ENCODE measurements at regions not wholly inside any gene's neighbourhood (a gene's known extent, or its start where the extent isn't known, plus 50 kb on each side); places are given as distances from the start of the nearest gene placed in this dataset.

DNA sequence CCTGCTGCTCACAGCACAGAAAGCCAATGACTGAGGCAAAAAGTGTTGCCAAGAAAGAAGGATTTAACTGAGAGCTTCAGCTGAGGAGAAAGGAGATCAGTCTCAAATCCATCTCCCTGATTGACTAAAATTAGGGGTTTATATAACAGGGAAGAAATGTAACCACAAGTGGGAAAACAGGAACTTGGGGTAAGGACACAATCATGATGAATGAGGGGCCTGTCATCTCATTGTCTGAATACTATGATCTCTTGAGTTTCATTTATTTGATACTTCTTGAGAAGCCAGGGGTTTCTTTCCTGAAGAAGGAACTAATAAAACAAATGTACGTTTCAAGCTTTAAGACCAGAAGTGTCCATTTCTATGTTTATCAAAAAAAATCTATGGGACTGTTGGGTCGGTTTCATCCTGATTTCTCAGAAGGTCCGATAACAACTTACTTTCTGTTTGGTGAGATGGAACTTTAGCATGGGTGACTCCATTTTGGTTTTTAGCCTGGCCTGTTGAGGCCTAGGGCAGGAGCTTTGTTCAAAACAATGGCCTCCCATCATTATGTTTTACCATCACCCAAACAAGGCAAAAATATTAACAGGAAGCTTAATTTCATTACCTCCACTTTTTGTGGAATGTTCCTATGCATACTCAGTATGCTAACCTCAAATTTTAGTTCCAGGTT lies 76.6 kb upstream of the PIAS1 start:
- RAD21 ChIA-PET (ENCODE audit: low non-redundant PET in 1 of 2, low total read pairs in 2 of 2, uncharacterized antibody in 2 of 2, unreplicated experiment in 2 of 2), result no interaction called here
- intact Hi-C loops (cut with micrococcal nuclease), result no loop called here

More for the DNA sequence above, 76.6 kb upstream of the PIAS1 start:
- no TSS peak for BruUV-seq (replicated peaks)
- no peak overlapping the region for H2AFZ ChIP-seq (ENCODE audit: low read depth, low read length, poor library complexity, severe bottlenecking)
- DNase-seq (ENCODE audit: low read depth, low spot score) (no peak), ATAC-seq (no peak)
- no peaks in the 10 kb centered on the region for H3K9me2 ChIP-seq (ENCODE audit: insufficient read depth)
- no peak overlapping the region for H3K4me3 ChIP-seq (replicated peaks in 1 of 2; ENCODE audit: low read depth in 1 of 2, low read length in 2 of 2)
- no peaks in the 10 kb centered on the region for H4K20me1 ChIP-seq (ENCODE audit: insufficient read depth)
- no peaks in the 10 kb centered on the region for H3K9me3 ChIP-seq (ENCODE audit: control insufficient read depth in 1 of 2, insufficient read depth in 1 of 2, low read depth in 1 of 2, low read length in 2 of 2)
- no peak overlapping the region for H3K9ac ChIP-seq (ENCODE audit: low read length)
- ChIA-PET POLR2A (no interaction called here), CTCF (no interaction called here)
- no peaks in the 10 kb centered on the region for H3K27me3 ChIP-seq (ENCODE audit: insufficient read depth, low read length)
- no peaks in the 10 kb centered on the region for H3K79me2 ChIP-seq (ENCODE audit: insufficient read depth, low read length)
- H3K4me1 ChIP-seq (ENCODE audit: control insufficient read depth in 1 of 2, insufficient read depth in 2 of 2, low read length in 2 of 2), result no peaks in the 10 kb centered on the region
- H3K4me2 ChIP-seq (ENCODE audit: low read length), result no peak overlapping the region
- no peak overlapping the region for H3K27ac ChIP-seq (ENCODE audit: low read depth, low read length)
- H3K36me3 ChIP-seq (ENCODE audit: control insufficient read depth in 1 of 2, insufficient read depth in 2 of 2, low read length in 2 of 2), result no peaks in the 10 kb centered on the region
- TF ChIP-seq EGR1 (IDR thresholded peaks at IDR 0.05; ENCODE audit: low read depth), result no peak
- TF ChIP-seq SRF (IDR thresholded peaks at IDR 0.05; ENCODE audit: low read depth), result no peak
- TF ChIP-seq, protein P1, sequence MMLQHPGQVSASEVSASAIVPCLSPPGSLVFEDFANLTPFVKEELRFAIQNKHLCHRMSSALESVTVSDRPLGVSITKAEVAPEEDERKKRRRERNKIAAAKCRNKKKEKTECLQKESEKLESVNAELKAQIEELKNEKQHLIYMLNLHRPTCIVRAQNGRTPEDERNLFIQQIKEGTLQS (IDR thresholded peaks at IDR 0.05), result no peak
- TF ChIP-seq YY1 (IDR thresholded peaks at IDR 0.05; ENCODE audit: extremely low read depth, insufficient replicate concordance, low read depth, low read length), result no peak
- no peak for TF ChIP-seq ZNF274 (IDR thresholded peaks at IDR 0.05; ENCODE audit: low read depth, low read length)
- no peak for TF ChIP-seq RAD21 (IDR thresholded peaks at IDR 0.05; ENCODE audit: low read depth)
- no peak for TF ChIP-seq FOSL1 (IDR thresholded peaks at IDR 0.05; ENCODE audit: low read depth)
- no peak for TF ChIP-seq SIN3A (IDR thresholded peaks at IDR 0.05; ENCODE audit: low read depth)
- no peak for TF ChIP-seq EZH2phosphoT487 (IDR thresholded peaks at IDR 0.05; ENCODE audit: borderline replicate concordance)
- TF ChIP-seq CEBPB (IDR thresholded peaks at IDR 0.05; ENCODE audit: low read depth), result no peak
- TF ChIP-seq EZH2 (IDR thresholded peaks at IDR 0.05), result no peak
- TF ChIP-seq ZFX (IDR thresholded peaks at IDR 0.05), result no peak
- TF ChIP-seq ZBTB33 (IDR thresholded peaks at IDR 0.05; ENCODE audit: extremely low read depth, insufficient replicate concordance, low read length), result no peak
- no peak for TF ChIP-seq POLR2AphosphoS5 (IDR thresholded peaks at IDR 0.05; ENCODE audit: low read depth, low read length)
- no peak for TF ChIP-seq CTCF (IDR thresholded peaks at IDR 0.05 in 2 of 3, conservative IDR thresholded peaks at IDR 0.05 in 1 of 3; ENCODE audit: borderline replicate concordance in 1 of 3, insufficient read depth in 1 of 3, low read depth in 2 of 3, low read length in 2 of 3)

All from HCT116 (cell line).